ENCODE measurements at regions not wholly inside any gene's neighbourhood (a gene's known extent, or its start where the extent isn't known, plus 50 kb on each side); places are given as distances from the start of the nearest gene placed in this dataset.

GRCh38 chr5:174371600-174372094 lies 326.1 kb downstream of the NSG2 start (continued):
- TF ChIP-seq ZZZ3 (IDR thresholded peaks at IDR 0.05; ENCODE audit: control insufficient read depth, insufficient read length, low read depth) (no peak), FOXM1 (IDR thresholded peaks at IDR 0.05; ENCODE audit: low read depth, low read length) (no peak), BCL11A (IDR thresholded peaks at IDR 0.05; ENCODE audit: low read depth, low read length) (no peak)

DNA sequence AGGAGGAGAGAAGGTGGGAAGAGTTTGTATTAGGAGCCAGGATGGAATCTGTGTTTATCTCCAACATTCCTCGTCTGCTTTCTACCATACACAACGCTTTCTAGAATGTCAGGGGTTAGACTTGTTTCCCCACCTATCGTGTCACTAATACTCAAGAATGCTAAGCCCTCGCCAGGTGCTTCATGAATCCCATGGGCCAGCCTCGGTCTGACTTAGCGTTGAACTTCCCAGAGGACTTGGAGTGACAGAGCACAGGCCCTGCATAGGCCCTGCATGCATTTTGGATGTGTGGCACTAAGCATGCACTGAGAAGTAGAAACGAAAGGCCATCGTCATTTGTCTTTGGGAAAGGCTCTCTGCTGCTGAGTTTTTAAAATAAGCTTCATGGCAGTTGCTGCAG lies 328.7 kb downstream of the NSG2 start:
- Histone ChIP-seq H3K9me3 (replicated peaks; ENCODE audit: control insufficient read depth, insufficient read depth, low read length) (no peaks in the 10 kb centered on the region; the same call in 2 of the 3 replicates), H2AFZ (ENCODE audit: control insufficient read depth, low read depth, low read length) (no peak overlapping the region), H3K79me2 (ENCODE audit: control insufficient read depth, insufficient read depth, low read length) (no peaks in the 10 kb centered on the region), H3K9ac (ENCODE audit: control insufficient read depth, insufficient read depth, low read length) (no peak overlapping the region), H3K4me1 (ENCODE audit: control insufficient read depth, insufficient read depth, low read length) (no peaks in the 10 kb centered on the region), H3K36me3 (ENCODE audit: control insufficient read depth in 2 of 2, insufficient read depth in 2 of 2, low read length in 1 of 2) (no peaks in the 10 kb centered on the region), H4K20me1 (ENCODE audit: control insufficient read depth, insufficient read depth) (no peaks in the 10 kb centered on the region), H3K27me3 (replicated peaks in 1 of 2; ENCODE audit: control insufficient read depth in 2 of 2, insufficient read depth in 2 of 2, low read length in 1 of 2) (no peaks in the 10 kb centered on the region; a peak in 2 of 4 replicates), H3K4me2 (ENCODE audit: control insufficient read depth, insufficient read depth) (no peak overlapping the region), H3K27ac (ENCODE audit: control insufficient read depth, insufficient read depth) (no peak overlapping the region), H3K4me3 (no peak overlapping the region)
- RAD21 ChIA-PET (ENCODE audit: unreplicated experiment): no interaction called here
- FAIRE-seq (no peak), ATAC-seq (no peak), DNase-seq (ENCODE audit: low read depth, low spot score) (no peak)
- WGBS (ENCODE audit: insufficient coverage, insufficient replicate concordance, low lambda C conversion rate, missing lambda C conversion rate): 43% methylated on average over 8 of the region's 8 CpGs
- CTCF ChIA-PET: no interaction called here
- POLR2A ChIA-PET: no interaction called here
- in situ Hi-C loops (cut with MboI) (no loop called here), intact Hi-C loops (cut with micrococcal nuclease; ENCODE audit: unreplicated experiment) (no loop called here)
- SMC1A ChIA-PET (ENCODE audit: uncharacterized antibody, unreplicated experiment): no interaction called here
- BruUV-seq (replicated peaks): no TSS peak
- no peak for TF ChIP-seq ZNF217 (IDR thresholded peaks at IDR 0.05)
- no peak for TF ChIP-seq ZNF592 (IDR thresholded peaks at IDR 0.05)
- TF ChIP-seq ETV6 (conservative IDR thresholded peaks at IDR 0.05 in 1 of 2, IDR thresholded peaks at IDR 0.05 in 1 of 2; ENCODE audit: borderline replicate concordance in 1 of 2, low read depth in 1 of 2): no peak
- no peak for TF ChIP-seq ASH2L (IDR thresholded peaks at IDR 0.05; ENCODE audit: borderline replicate concordance, low read depth)
- TF ChIP-seq, protein P1, sequence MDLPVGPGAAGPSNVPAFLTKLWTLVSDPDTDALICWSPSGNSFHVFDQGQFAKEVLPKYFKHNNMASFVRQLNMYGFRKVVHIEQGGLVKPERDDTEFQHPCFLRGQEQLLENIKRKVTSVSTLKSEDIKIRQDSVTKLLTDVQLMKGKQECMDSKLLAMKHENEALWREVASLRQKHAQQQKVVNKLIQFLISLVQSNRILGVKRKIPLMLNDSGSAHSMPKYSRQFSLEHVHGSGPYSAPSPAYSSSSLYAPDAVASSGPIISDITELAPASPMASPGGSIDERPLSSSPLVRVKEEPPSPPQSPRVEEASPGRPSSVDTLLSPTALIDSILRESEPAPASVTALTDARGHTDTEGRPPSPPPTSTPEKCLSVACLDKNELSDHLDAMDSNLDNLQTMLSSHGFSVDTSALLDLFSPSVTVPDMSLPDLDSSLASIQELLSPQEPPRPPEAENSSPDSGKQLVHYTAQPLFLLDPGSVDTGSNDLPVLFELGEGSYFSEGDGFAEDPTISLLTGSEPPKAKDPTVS (IDR thresholded peaks at IDR 0.05; ENCODE audit: low read depth, low read length): no peak
- TF ChIP-seq PAX8 (IDR thresholded peaks at IDR 0.05): no peak
- TF ChIP-seq MXI1 (IDR thresholded peaks at IDR 0.05; ENCODE audit: low read depth, low read length): no peak
- TF ChIP-seq, protein P2, sequence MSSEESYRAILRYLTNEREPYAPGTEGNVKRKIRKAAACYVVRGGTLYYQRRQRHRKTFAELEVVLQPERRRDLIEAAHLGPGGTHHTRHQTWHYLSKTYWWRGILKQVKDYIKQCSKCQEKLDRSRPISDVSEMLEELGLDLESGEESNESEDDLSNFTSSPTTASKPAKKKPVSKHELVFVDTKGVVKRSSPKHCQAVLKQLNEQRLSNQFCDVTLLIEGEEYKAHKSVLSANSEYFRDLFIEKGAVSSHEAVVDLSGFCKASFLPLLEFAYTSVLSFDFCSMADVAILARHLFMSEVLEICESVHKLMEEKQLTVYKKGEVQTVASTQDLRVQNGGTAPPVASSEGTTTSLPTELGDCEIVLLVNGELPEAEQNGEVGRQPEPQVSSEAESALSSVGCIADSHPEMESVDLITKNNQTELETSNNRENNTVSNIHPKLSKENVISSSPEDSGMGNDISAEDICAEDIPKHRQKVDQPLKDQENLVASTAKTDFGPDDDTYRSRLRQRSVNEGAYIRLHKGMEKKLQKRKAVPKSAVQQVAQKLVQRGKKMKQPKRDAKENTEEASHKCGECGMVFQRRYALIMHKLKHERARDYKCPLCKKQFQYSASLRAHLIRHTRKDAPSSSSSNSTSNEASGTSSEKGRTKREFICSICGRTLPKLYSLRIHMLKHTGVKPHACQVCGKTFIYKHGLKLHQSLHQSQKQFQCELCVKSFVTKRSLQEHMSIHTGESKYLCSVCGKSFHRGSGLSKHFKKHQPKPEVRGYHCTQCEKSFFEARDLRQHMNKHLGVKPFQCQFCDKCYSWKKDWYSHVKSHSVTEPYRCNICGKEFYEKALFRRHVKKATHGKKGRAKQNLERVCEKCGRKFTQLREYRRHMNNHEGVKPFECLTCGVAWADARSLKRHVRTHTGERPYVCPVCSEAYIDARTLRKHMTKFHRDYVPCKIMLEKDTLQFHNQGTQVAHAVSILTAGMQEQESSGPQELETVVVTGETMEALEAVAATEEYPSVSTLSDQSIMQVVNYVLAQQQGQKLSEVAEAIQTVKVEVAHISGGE (CRISPR knock-in tag; IDR thresholded peaks at IDR 0.05): no peak

Data from GM12878 (cell line).